ENCODE measurements at regions not wholly inside any gene's neighbourhood (a gene's known extent, or its start where the extent isn't known, plus 50 kb on each side); places are given as distances from the start of the nearest gene placed in this dataset.

DNA sequence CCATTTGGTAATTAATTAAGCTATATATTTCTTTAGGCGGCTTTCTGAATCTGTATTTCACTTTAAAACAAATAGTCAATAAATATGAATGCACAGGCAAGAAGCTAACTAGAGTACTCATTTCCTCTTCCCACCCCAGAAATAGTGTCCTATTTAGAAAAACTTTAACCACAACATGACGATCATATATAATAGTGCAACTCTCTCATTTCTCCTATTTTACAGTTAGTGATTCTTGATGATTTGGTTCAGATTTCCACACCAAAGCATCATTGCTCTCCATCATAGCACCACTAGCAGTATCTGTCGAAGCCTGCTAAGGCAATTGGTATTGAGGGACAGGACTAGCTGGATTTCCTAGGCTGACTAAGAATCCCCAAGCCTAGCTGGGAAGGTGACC, 184.0 kb upstream of the GALNTL6 start:
- no peak overlapping the region for H3K27ac ChIP-seq
- H3K4me1 ChIP-seq, result no peaks in the 10 kb centered on the region
- peaks cover 0 to 25% (median 0%) of the 10 kb centered on the region in 11 donors for H3K9me3 ChIP-seq
- ATAC-seq, result no peak
- WGBS, 2 donors, result 82 to 91% methylated on average over 3 of the region's 3 CpGs
- no peaks in the 10 kb centered on the region for H3K36me3 ChIP-seq
- no peak for DNase-seq
- intact Hi-C loops (cut with DNase I), result no loop called here
- H3K4me3 ChIP-seq, result no peak overlapping the region
- H3K27me3 ChIP-seq, result no peaks in the 10 kb centered on the region
- TF ChIP-seq, protein P1, sequence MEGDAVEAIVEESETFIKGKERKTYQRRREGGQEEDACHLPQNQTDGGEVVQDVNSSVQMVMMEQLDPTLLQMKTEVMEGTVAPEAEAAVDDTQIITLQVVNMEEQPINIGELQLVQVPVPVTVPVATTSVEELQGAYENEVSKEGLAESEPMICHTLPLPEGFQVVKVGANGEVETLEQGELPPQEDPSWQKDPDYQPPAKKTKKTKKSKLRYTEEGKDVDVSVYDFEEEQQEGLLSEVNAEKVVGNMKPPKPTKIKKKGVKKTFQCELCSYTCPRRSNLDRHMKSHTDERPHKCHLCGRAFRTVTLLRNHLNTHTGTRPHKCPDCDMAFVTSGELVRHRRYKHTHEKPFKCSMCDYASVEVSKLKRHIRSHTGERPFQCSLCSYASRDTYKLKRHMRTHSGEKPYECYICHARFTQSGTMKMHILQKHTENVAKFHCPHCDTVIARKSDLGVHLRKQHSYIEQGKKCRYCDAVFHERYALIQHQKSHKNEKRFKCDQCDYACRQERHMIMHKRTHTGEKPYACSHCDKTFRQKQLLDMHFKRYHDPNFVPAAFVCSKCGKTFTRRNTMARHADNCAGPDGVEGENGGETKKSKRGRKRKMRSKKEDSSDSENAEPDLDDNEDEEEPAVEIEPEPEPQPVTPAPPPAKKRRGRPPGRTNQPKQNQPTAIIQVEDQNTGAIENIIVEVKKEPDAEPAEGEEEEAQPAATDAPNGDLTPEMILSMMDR (IDR thresholded peaks at IDR 0.05), result no peak

DNA sequence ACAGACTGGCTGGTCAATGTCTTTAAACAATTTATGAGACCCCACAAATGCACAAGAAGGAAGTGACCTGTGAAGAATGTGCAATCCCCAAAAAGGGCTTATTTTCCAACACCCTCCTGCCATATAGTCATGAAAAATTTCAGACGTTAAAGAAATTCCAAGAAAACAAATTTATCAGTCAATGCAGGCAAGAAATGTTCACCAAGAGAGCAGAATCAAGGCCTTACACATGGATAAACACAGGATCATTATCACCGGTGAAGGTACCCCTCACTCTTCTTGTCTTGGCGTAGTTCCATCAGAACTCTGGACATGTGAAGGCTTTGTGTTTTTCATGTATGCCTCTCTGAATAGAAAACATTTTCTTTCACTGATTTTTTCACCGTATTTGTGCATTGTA, 186.7 kb upstream of the GALNTL6 start:
- intact Hi-C loops (cut with DNase I), result no loop called here
- Histone ChIP-seq H3K27ac (no peak overlapping the region), H3K9me3 (peaks cover 0 to 13% (median 0%) of the 10 kb centered on the region in 11 donors), H3K36me3 (no peaks in the 10 kb centered on the region), H3K4me1 (no peaks in the 10 kb centered on the region), H3K4me3 (no peak overlapping the region), H3K27me3 (no peaks in the 10 kb centered on the region)
- WGBS, 2 donors, result 78 to 87% methylated on average over 4 of the region's 4 CpGs
- no peak for DNase-seq
- no peak for ATAC-seq
- TF ChIP-seq, protein P1 (IDR thresholded peaks at IDR 0.05), result no peak

DNA sequence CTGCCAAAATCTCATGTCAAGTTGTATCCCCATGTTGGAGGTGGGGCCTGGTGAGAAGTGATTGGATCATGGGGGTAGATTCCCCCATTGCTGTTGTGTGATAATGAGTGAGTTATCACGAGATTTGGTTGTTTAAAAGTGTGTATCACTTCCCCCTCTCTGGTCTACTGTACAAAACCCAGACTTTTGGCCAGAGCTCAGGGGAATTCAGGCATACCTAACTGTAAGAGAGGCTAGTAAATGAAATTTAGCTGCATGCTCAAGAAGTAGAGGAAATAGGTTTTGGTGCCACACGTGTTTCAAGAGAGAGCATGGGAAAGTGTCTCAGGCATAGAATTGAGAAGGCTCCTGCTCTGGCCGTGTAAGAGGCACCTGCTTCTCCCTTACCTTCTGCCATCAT, 190.5 kb upstream of the GALNTL6 start:
- Histone ChIP-seq H3K36me3 (no peaks in the 10 kb centered on the region), H3K4me1 (no peaks in the 10 kb centered on the region), H3K9me3 (peaks cover 0 to 5% (median 0%) of the 10 kb centered on the region in 11 donors), H3K27me3 (no peaks in the 10 kb centered on the region), H3K27ac (no peak overlapping the region), H3K4me3 (no peak overlapping the region)
- WGBS, 2 donors, result 62 to 75% methylated on average over 3 of the region's 3 CpGs
- TF ChIP-seq, protein P1 (IDR thresholded peaks at IDR 0.05), result no peak
- DNase-seq (no peak), ATAC-seq (no peak)
- intact Hi-C loops (cut with DNase I), result no loop called here

DNA sequence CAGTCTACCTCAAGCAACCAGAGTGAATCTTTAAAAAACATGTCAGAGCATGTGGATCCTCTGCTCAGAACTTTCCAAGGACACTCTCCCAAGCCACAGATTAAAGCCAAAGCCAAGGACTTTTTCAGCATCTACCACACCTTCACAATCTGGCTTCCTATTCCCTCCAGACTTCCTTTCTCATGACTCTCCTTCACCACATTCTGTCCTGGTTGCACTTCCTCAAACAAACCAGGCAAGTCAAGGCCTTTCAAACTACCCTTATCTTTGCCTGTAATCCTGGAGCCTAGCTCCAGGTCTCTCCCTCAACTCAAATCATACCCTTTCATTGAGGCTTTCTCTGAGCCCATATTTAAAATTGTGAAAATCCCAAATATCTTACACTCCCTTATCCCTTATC, 191.6 kb upstream of the GALNTL6 start:
- Histone ChIP-seq H3K36me3 (no peaks in the 10 kb centered on the region), H3K4me3 (no peak overlapping the region), H3K4me1 (no peaks in the 10 kb centered on the region), H3K9me3 (peaks cover 0 to 5% (median 0%) of the 10 kb centered on the region in 11 donors), H3K27me3 (no peaks in the 10 kb centered on the region), H3K27ac (no peak overlapping the region)
- no peak for DNase-seq
- ATAC-seq, result no peak
- intact Hi-C loops (cut with DNase I), result no loop called here
- TF ChIP-seq, protein P1 (IDR thresholded peaks at IDR 0.05), result no peak

DNA sequence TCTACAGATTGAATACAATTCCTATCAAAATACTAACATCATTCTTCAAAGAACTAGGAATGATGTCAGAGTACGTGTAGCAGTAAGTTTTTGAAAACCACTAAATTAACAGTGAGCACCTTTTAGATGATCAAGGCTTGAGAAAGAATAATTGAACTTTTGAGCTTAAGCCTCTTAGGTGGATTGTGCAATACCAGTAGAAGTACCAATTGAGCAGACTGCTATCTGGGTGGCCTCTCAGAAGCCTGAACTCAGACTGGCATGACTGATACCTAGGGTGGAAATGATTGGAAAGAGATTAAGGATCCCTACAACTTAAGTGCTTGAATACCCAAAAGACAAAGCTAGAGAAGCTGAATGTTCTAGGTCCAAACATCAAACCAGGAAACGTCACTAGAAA, 200.3 kb upstream of the GALNTL6 start:
- 54 to 70% methylated on average over 2 of the region's 2 CpGs for WGBS, 2 donors
- no peak overlapping the region for H3K4me3 ChIP-seq
- no peaks in the 10 kb centered on the region for H3K27me3 ChIP-seq
- H3K4me1 ChIP-seq, result no peaks in the 10 kb centered on the region
- no peak for ATAC-seq
- no peaks in the 10 kb centered on the region for H3K36me3 ChIP-seq
- no peak for DNase-seq
- peaks cover 0 to 5% (median 0%) of the 10 kb centered on the region in 11 donors for H3K9me3 ChIP-seq
- TF ChIP-seq, protein P1 (IDR thresholded peaks at IDR 0.05), result no peak
- no peak overlapping the region for H3K27ac ChIP-seq
- intact Hi-C loops (cut with DNase I), result no loop called here

Data from heart right ventricle (tissue), 16 donors.